Activated T-helper 17 cell treated with anti-CD3 and anti-CD28 coated beads, Interleukin-2, amount 50 U/mL, for 72 hours (primary cell): ENCODE measurements at regions not wholly inside any gene's neighbourhood (a gene's known extent, or its start where the extent isn't known, plus 50 kb on each side); places are given as distances from the start of the nearest gene placed in this dataset.
A peak's percentile ranks its signal among the peaks of the same experiment; 100 is the strongest.

ENCODE experiments used
- ATAC-seq: fragments of 150-1000 bp; cut with Tn5 transposase; replicated peaks from 2 replicates; pipeline ENCODE4 v1.10.0; 2021; ENCODE audit warnings: mild to moderate bottlenecking, moderate library complexity
- H3K27ac Mint-ChIP-seq: one replicate; pipeline ENCODE4 v1.8.0; 2022; ENCODE audit warnings: mixed read lengths
- H3K27me3 Mint-ChIP-seq: one replicate; pipeline ENCODE4 v1.8.0; 2022; ENCODE audit warnings: mixed read lengths
- H3K36me3 Mint-ChIP-seq: one replicate; pipeline ENCODE4 v1.8.0; 2022; ENCODE audit warnings: low read depth, mild to moderate bottlenecking, mixed read lengths
- H3K4me1 Mint-ChIP-seq: one replicate; pipeline ENCODE4 v1.8.0; 2022; ENCODE audit warnings: mixed read lengths
- H3K4me3 Mint-ChIP-seq: one replicate; pipeline ENCODE4 v1.8.0; 2022; ENCODE audit warnings: mild to moderate bottlenecking, mixed read lengths
- H3K9me3 Mint-ChIP-seq: one replicate; pipeline ENCODE4 v1.8.0; 2022; ENCODE audit warnings: mixed read lengths

DNA sequence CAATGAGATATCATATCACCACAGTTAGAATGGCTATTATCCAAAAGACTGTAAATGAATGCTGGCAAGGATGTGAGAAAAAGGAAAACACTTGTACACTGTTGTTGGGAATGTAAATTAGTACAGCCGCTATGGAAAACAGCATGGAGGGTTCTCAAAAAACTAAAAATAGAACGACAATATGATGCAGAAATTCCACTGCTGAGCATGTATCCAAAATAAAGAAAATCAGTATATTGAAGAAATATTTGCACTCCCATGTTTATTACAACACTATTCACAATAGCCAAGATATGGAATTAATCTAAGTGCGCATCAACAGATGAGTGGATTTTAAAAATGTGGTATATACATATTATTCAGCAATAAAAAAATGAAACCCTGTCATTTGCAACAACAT is 898.9 kb upstream of the MAN1A1 start:
- Mint-ChIP-seq H3K27ac (no peak overlapping the region), H3K9me3 (peaks cover 3% of the 10 kb centered on the region), H3K36me3 (no peaks in the 10 kb centered on the region), H3K27me3 (no peaks in the 10 kb centered on the region), H3K4me3 (no peak overlapping the region), H3K4me1 (no peaks in the 10 kb centered on the region)
- no peak for ATAC-seq

DNA sequence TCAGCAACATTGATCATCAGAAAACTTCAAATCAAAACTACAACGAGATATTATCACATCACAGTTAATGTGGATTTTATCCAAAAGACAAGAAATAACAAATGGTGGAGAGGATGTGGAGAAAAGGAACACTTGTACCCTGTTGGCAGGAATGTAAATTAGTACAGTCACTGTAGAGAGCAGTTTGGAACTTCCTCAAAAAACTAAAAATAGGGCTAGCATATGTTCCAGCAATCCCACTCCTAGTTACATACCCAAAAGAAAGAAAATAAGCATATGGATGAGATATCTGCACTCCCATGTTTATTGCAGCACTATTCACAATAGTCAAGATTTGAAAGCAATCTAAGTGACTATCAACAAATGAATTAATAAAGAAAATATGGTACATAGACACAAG is 887.7 kb upstream of the MAN1A1 start:
- Mint-ChIP-seq H3K27me3 (no peaks in the 10 kb centered on the region), H3K9me3 (peaks cover 13% of the 10 kb centered on the region), H3K27ac (no peak overlapping the region), H3K36me3 (no peaks in the 10 kb centered on the region), H3K4me1 (no peaks in the 10 kb centered on the region), H3K4me3 (no peak overlapping the region)
- no peak for ATAC-seq

DNA sequence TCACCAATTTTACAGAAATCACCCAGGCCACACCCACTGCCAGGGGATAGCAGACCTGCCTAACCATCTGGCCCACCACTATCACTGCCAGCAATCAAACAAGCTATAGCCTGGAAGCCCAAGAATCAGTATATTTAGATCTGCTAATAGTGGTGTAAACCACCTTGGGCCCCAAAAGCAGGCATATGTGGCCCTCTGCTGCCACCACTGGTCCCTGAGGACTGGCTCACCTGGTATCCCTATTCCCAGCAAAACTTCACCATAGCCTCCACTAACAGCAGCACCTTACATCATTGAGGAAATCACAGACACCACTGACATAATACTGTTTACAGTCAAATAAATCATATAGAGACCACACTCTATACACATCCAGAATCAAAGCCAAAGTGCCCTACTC is 880.4 kb upstream of the MAN1A1 start:
- ATAC-seq = no peak
- H3K4me3 Mint-ChIP-seq = no peak overlapping the region
- peaks cover 11% of the 10 kb centered on the region for H3K9me3 Mint-ChIP-seq
- no peaks in the 10 kb centered on the region for H3K36me3 Mint-ChIP-seq
- H3K4me1 Mint-ChIP-seq = no peaks in the 10 kb centered on the region
- H3K27me3 Mint-ChIP-seq = no peaks in the 10 kb centered on the region
- H3K27ac Mint-ChIP-seq = no peak overlapping the region

DNA sequence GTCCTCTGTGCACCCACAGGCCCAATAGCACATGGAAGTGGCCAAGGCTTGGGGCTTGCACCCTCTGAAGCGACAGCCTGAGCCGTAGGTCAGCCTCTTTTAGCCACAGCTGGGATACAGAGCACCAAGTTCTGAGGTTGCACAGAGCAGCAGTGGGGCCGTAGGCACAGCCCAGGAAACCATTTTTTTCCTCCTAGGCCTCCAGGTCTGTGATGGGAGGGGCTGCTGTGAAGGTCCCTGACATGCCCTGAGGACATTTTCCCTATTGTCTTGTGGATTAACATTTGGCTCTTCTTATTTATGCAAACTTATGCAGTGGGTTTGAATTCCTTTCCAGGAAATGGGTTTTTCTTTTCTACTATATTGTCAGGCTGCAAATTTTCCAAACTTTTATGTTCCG is 878.7 kb upstream of the MAN1A1 start:
- H3K27me3 Mint-ChIP-seq = no peaks in the 10 kb centered on the region
- no peak overlapping the region for H3K27ac Mint-ChIP-seq
- H3K9me3 Mint-ChIP-seq = peaks cover 7% of the 10 kb centered on the region
- H3K36me3 Mint-ChIP-seq = no peaks in the 10 kb centered on the region
- no peaks in the 10 kb centered on the region for H3K4me1 Mint-ChIP-seq
- H3K4me3 Mint-ChIP-seq = no peak overlapping the region
- no peak for ATAC-seq

DNA sequence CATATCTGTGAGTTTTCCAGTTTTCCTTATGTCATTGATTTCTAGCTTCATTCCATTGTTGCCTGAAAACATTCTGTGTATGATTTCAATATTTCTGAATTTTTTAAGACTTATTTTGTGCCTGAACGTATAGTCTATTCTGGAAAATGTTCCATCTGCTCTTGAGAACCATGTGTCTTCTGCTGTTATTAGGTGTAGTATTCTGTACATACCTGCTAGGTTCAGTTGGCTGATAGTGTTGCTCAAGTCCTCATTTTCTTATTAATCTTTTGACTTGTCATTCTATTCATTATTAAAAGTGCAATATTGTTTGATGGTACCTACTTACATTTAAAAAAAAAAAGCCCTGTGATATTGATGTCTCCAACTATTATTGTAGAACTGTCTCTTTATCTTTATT is 869.8 kb upstream of the MAN1A1 start:
- Mint-ChIP-seq H3K36me3 (no peaks in the 10 kb centered on the region), H3K9me3 (peaks cover 5% of the 10 kb centered on the region), H3K27me3 (no peaks in the 10 kb centered on the region), H3K27ac (no peak overlapping the region), H3K4me1 (no peaks in the 10 kb centered on the region), H3K4me3 (no peak overlapping the region)
- ATAC-seq = no peak

DNA sequence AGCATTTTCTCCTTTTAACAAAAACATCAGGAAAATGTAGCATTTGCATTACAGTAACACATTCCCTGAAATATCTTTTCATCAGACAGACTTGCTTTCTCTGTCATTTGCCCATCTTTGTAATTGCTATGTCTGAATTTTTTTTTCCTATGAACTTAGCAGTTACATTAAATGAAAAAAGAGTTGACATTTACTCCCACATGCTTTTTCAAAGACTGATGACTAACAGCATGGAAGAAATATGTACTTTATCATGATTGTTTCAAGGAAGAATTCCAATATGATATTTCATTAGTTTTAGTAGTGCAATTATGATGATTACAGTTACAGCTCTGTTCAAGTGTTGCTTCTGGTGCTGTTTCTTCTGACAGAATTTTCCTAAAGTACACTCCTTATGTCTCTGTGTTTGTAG is 864.5 kb upstream of the MAN1A1 start:
- Mint-ChIP-seq H3K27ac (no peak overlapping the region), H3K9me3 (no peaks in the 10 kb centered on the region), H3K36me3 (no peaks in the 10 kb centered on the region), H3K27me3 (no peaks in the 10 kb centered on the region), H3K4me3 (no peak overlapping the region), H3K4me1 (no peaks in the 10 kb centered on the region)
- no peak for ATAC-seq

DNA sequence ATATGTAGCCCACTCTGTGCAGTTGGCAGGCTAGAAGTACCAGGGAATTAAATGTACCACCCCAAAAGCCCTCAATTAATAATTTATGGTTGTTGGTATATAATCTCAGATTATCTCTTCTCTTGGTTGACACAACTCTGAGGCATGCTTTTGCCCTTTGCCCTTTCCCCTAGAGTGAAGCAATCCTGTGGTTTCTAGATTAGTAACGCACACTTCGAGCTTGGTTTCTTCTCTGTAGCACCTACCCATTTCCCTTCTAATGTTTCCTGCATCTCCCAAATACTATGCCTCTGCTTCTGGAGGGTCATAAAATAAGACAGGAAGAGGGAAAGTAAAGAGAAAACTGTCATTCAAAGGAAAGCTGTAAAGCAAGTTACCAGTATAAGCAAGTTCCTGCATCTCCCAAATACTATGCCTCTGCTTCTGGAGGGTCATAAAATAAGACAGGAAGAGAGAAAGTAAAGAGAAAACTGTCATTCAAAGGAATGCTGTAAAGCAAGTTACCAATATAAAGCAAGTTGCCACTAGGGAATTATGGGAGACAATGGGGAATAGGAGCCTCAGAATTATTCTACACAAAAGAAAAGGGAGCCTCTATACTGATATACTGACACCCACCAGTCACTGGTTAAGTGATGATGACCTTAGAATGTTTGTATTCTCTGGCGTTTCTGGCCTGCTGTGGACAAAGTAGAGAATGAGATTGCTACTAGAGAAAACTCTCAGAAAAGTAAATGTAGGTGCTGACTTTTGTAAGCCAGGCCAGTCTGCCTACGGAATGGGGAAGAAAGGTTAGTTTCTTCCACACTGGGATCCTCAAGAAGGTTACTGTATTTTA is 862.6 kb upstream of the MAN1A1 start:
- no peak overlapping the region for H3K4me3 Mint-ChIP-seq
- no peaks in the 10 kb centered on the region for H3K4me1 Mint-ChIP-seq
- no peaks in the 10 kb centered on the region for H3K9me3 Mint-ChIP-seq
- H3K27me3 Mint-ChIP-seq = no peaks in the 10 kb centered on the region
- H3K36me3 Mint-ChIP-seq = no peaks in the 10 kb centered on the region
- no peak overlapping the region for H3K27ac Mint-ChIP-seq
- ATAC-seq = no peak

DNA sequence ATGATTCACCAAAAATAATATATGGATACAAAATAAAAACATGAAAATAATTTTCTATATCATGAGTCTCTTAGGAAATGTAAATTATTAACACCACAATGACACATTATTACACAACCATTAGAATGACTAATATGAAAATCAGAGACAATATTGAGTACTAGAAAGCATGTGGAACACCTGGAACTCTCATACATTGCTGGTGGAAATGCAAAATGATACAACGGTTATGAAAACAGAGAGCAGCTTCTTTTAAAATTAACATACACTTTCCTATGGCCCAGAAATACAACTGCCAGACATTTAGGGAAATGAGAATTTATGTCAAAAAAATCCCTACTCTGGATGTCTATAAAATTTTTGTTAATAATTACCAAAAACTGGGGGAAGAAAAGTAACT is 853.3 kb upstream of the MAN1A1 start:
- peaks cover 4% of the 10 kb centered on the region for H3K9me3 Mint-ChIP-seq
- H3K27ac Mint-ChIP-seq = no peak overlapping the region
- no peak overlapping the region for H3K4me3 Mint-ChIP-seq
- H3K27me3 Mint-ChIP-seq = no peaks in the 10 kb centered on the region
- no peak for ATAC-seq
- no peaks in the 10 kb centered on the region for H3K36me3 Mint-ChIP-seq
- H3K4me1 Mint-ChIP-seq = no peaks in the 10 kb centered on the region

DNA sequence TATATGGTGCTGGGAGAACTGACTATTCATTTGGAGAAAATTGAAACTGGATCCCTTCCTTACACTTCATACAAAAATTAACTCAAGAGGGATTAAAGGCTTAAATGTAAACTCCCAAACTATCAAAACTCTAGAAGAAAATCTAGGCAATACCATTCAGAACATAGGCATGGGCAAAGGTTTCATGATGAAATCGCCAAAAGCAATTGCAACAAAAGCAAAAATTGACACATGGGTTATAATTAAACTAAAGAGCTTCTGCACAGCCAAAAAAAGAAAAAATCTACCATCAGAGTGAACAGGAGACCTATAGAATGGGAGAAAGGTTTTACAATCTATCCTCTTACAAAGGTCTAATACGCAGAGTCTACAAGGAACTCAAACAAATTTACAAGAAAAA is 851.3 kb upstream of the MAN1A1 start:
- Mint-ChIP-seq H3K27ac (no peak overlapping the region), H3K4me1 (no peaks in the 10 kb centered on the region), H3K9me3 (peaks cover 4% of the 10 kb centered on the region), H3K27me3 (no peaks in the 10 kb centered on the region), H3K36me3 (no peaks in the 10 kb centered on the region), H3K4me3 (no peak overlapping the region)
- no peak for ATAC-seq

DNA sequence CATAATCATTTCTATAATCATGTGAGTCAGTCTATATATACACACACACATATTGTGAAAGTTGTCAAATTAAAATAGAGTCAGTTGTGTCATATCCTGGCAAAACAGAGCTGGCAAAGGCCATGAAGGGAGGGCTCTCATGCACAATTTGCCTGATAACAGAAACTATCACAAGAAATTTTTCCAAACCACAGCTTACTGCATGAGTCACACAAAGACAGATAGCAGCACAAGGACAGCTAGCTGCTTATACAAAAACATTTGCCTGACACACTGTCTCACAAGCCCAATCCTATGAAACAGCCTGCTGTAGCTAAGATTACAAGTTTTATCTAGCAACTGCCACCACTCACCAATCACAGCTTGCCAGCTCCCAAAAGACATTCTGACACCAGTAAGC is 848.5 kb upstream of the MAN1A1 start:
- ATAC-seq = peak; percentile 19
- H3K27ac Mint-ChIP-seq = no peak overlapping the region
- no peaks in the 10 kb centered on the region for H3K36me3 Mint-ChIP-seq
- no peaks in the 10 kb centered on the region for H3K27me3 Mint-ChIP-seq
- no peaks in the 10 kb centered on the region for H3K9me3 Mint-ChIP-seq
- H3K4me1 Mint-ChIP-seq = no peaks in the 10 kb centered on the region
- no peak overlapping the region for H3K4me3 Mint-ChIP-seq

DNA sequence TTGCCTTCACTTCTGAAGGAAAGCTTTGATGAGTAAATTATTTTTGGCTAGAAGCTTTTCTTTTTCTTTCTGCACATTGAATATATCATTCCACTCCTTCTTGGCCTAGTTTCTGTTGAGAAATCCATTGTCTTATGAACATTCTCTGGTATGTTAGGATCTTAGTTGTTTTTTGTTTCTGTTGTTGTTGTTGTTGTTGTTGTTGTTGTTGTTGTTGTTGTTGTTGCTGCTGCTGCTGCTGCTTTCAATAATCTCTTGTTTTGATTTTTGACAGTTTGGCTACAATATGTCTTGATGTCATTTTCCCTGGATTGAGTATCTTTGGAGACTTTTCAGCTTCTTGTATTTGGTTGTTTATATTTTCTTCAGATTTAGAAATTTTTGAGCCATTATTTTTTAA is 836.5 kb upstream of the MAN1A1 start:
- no peaks in the 10 kb centered on the region for H3K9me3 Mint-ChIP-seq
- no peak overlapping the region for H3K27ac Mint-ChIP-seq
- H3K4me1 Mint-ChIP-seq = no peaks in the 10 kb centered on the region
- no peak overlapping the region for H3K4me3 Mint-ChIP-seq
- H3K27me3 Mint-ChIP-seq = no peaks in the 10 kb centered on the region
- no peak for ATAC-seq
- no peaks in the 10 kb centered on the region for H3K36me3 Mint-ChIP-seq

DNA sequence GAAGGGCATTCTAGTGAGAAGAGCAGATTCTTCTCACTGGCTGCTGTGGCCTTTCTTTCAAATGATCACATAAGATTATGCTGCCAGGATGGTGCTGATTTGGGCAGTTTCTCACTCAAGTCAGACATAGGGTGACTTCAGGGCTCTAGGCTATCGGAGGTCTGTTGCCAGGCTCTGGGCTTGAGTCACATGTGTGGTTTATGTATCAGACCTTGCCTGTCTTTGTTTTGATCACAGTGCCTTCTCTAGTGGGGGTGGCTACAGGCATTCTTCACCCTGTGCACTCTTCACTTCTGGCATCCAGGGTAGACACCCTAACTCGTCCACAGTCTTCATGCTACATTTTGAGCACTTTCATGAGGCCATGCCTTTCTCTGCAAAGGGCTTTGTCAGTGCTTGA is 823.7 kb upstream of the MAN1A1 start:
- no peak for ATAC-seq
- Mint-ChIP-seq H3K4me3 (no peak overlapping the region), H3K4me1 (no peaks in the 10 kb centered on the region), H3K27ac (no peak overlapping the region), H3K36me3 (no peaks in the 10 kb centered on the region), H3K9me3 (peaks cover 8% of the 10 kb centered on the region), H3K27me3 (no peaks in the 10 kb centered on the region)

DNA sequence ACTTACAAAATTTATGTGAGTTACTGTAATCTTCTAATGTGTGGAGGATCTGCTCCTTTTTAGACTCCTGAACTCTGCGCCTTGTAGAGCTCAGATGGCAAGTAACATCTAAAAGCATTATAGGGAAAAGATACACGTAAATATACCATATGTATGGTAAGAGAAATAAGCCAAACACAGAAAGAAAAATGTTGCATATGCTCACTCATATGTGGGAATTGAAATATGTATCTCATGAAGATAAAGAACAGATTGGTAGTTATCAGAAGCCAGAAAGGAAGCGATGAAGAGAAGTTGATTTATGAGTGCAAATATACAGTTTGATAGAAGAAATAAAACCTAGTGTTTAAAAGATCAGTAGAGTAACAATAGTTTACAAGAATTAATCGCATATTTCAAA is 815.0 kb upstream of the MAN1A1 start:
- H3K36me3 Mint-ChIP-seq = no peaks in the 10 kb centered on the region
- H3K4me1 Mint-ChIP-seq = no peaks in the 10 kb centered on the region
- H3K9me3 Mint-ChIP-seq = no peaks in the 10 kb centered on the region
- H3K27me3 Mint-ChIP-seq = no peaks in the 10 kb centered on the region
- H3K4me3 Mint-ChIP-seq = no peak overlapping the region
- no peak overlapping the region for H3K27ac Mint-ChIP-seq
- ATAC-seq = no peak

DNA sequence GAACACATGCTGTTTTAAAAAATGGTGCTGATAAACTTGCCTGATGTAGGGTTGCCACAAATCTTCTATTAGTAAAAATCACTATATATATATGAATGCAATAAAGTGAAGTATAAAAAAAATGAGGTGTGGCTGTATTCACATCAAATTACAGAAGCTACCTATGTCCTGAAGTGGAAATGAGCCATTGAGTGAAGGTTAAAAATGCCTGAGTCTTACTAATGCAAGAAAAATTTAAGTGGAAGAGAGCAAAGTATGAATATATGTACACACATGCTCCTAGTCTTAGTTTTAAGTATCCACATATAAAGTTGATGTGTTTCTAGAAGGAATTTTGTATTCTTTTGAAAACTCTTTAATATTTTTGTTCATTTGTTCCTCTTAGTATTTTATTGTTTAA is 808.3 kb upstream of the MAN1A1 start:
- no peaks in the 10 kb centered on the region for H3K36me3 Mint-ChIP-seq
- ATAC-seq = no peak
- H3K27me3 Mint-ChIP-seq = no peaks in the 10 kb centered on the region
- H3K27ac Mint-ChIP-seq = no peak overlapping the region
- no peaks in the 10 kb centered on the region for H3K4me1 Mint-ChIP-seq
- peaks cover 4% of the 10 kb centered on the region for H3K9me3 Mint-ChIP-seq
- H3K4me3 Mint-ChIP-seq = no peak overlapping the region

DNA sequence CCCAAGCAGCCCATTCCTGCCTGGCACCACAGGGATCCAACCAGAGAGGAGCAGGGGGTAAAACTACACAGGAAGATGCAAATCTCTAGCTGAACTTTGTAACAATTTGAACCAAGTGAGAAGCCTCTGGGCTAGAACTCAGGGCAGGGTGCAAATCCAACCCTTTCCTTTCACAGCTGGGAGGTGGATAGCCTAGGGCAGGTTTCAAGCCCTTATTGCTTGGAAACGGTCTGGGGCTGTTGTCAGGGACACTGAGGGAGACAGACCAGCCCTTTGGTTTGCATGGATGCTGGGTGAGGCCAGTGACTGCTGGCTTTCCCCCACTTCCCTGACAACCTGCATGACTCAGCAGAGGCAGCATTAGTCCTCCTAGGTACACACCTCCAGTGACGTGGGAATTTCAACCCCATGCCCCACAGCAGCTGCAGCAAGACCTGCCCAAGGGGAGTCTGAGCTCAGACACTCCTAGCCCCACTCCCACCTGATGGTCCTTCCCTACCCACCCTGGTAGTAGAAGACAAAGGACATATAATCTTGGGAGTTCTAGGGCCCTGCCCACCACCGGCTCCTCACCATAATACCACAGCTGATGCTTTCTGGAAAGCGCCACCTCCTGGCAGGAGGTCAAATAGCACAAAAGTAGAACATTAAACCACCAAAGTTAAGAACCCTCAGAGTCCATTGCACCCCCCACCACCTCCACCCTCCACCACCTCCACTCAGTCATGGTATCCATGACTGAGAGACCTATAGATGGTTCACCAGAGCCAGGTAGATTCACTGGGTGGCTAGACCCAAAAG is 797.7 kb upstream of the MAN1A1 start:
- no peak overlapping the region for H3K4me3 Mint-ChIP-seq
- ATAC-seq = no peak
- H3K27ac Mint-ChIP-seq = no peak overlapping the region
- no peaks in the 10 kb centered on the region for H3K36me3 Mint-ChIP-seq
- H3K9me3 Mint-ChIP-seq = peaks cover 27% of the 10 kb centered on the region
- no peaks in the 10 kb centered on the region for H3K4me1 Mint-ChIP-seq
- peaks cover 3% of the 10 kb centered on the region for H3K27me3 Mint-ChIP-seq
